ENCODE measurements at regions not wholly inside any gene's neighbourhood (a gene's known extent, or its start where the extent isn't known, plus 50 kb on each side); places are given as distances from the start of the nearest gene placed in this dataset.
"Not testable (repeated sequence)": the region's sequence is repeated elsewhere in the genome, so short reads cannot be mapped to it uniquely, and the experiment has no call there.

DNA sequence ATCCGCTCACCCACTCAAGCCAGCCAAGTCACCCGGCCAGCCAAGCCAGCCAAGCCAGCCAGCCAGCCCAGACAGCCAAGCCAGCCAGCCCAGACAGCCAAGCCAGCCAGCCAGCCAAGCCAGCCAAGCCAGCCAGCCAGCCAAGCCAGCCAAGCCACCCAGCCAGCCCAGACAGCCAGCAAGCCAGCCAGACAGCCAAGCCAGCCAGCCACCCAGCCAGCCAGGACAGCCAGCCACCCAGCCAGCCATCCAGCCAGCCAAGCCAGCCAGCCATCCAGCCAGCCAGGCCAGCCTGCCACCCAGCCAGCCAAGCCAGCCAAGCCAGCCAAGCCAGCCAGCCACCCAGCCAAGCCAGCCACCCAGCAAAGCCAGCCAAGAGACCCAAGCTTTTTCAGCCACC is 316.8 kb upstream of the PLGLB2 start:
- H4K20me1 ChIP-seq (ENCODE audit: insufficient read depth, low read length); POLR2A ChIA-PET; DNase-seq (ENCODE audit: low spot score); CTCF ChIA-PET (ENCODE audit: low intra/inter-chr PET ratio, low total read pairs); intact Hi-C loops (cut with micrococcal nuclease; ENCODE audit: unreplicated experiment); H3K27ac ChIP-seq (ENCODE audit: extremely low read length, insufficient read depth, low read length); BruUV-seq (replicated peaks); H3K27me3 ChIP-seq (ENCODE audit: control insufficient read depth in 1 of 2, insufficient read depth in 2 of 2, low read length in 2 of 2); H3K9me3 ChIP-seq (ENCODE audit: low read length); H3K4me3 ChIP-seq (replicated peaks in 1 of 3; ENCODE audit: insufficient read depth in 1 of 3, low read depth in 2 of 3, low read length in 3 of 3); H3K4me2 ChIP-seq (ENCODE audit: low read depth, low read length); in situ Hi-C loops (cut with HindIII; ENCODE audit: extremely low pct_ligation_motif_present, low pct_unique_long_range_greater_than_20kb); H3K4me1 ChIP-seq (ENCODE audit: insufficient read depth, low read length); H3K9ac ChIP-seq (ENCODE audit: insufficient read depth, low read depth, low read length); FAIRE-seq; H2AFZ ChIP-seq (ENCODE audit: low read length); H3K79me2 ChIP-seq (ENCODE audit: insufficient read depth, low read length); H3K36me3 ChIP-seq (replicated peaks in 1 of 2; ENCODE audit: control insufficient read depth in 1 of 2, insufficient read depth in 2 of 2, low read length in 2 of 2); ATAC-seq: not testable (repeated sequence)
- no CpG with 5 or more reads among the region's 2 CpGs for WGBS (ENCODE audit: low lambda C conversion rate)

DNA sequence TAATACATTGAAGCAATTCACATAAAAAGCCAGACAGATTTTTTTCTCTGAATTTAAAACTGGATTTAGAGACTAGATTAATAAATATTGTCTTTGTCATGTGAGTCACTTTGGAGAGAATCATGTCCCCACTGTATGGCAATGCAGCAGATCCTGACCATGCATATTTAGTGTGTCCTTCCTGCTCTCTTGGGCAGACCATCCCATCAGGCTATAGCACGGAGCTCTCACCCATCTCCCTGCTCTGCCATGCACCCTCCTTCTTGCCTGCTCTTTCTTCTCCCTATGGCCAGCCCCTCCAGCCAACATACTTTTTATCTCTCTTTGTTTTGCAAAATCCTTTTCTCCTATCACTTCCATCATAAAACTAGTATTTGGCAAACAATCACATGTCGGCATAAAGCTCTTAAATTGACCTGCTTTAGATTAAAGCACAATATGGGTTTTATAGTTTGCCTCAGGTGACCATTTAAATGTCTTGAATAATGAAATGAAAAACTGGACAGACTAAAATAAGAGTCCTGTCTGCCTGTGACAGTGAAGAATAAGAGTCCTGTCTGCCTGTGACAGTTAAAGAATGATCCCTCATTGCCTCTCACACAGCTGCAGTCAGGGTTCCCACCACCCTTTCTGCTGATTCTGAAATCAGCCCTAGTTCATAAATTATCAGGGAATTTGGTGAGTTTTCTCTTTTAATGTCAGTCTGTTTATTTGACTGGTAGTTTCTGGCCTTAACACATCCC is 315.0 kb upstream of the PLGLB2 start:
- in situ Hi-C loops (cut with HindIII; ENCODE audit: extremely low pct_ligation_motif_present, low pct_unique_long_range_greater_than_20kb); intact Hi-C loops (cut with micrococcal nuclease; ENCODE audit: unreplicated experiment); CTCF ChIA-PET (ENCODE audit: low intra/inter-chr PET ratio, low total read pairs); FAIRE-seq; H3K4me2 ChIP-seq (ENCODE audit: low read depth, low read length); H3K36me3 ChIP-seq (replicated peaks in 1 of 2; ENCODE audit: control insufficient read depth in 1 of 2, insufficient read depth in 2 of 2, low read length in 2 of 2); H2AFZ ChIP-seq (ENCODE audit: low read length); H4K20me1 ChIP-seq (ENCODE audit: insufficient read depth, low read length); H3K9me3 ChIP-seq (ENCODE audit: low read length); POLR2A ChIA-PET; H3K4me1 ChIP-seq (ENCODE audit: insufficient read depth, low read length); H3K27ac ChIP-seq (ENCODE audit: extremely low read length, insufficient read depth, low read length); H3K79me2 ChIP-seq (ENCODE audit: insufficient read depth, low read length); BruUV-seq (replicated peaks); H3K27me3 ChIP-seq (ENCODE audit: control insufficient read depth in 1 of 2, insufficient read depth in 2 of 2, low read length in 2 of 2); H3K4me3 ChIP-seq (replicated peaks in 1 of 3; ENCODE audit: insufficient read depth in 1 of 3, low read depth in 2 of 3, low read length in 3 of 3); DNase-seq (ENCODE audit: low spot score); ATAC-seq; H3K9ac ChIP-seq (ENCODE audit: insufficient read depth, low read depth, low read length): not testable (repeated sequence)
- WGBS (ENCODE audit: low lambda C conversion rate): 2% methylated on average over 1 of the region's 2 CpGs

DNA sequence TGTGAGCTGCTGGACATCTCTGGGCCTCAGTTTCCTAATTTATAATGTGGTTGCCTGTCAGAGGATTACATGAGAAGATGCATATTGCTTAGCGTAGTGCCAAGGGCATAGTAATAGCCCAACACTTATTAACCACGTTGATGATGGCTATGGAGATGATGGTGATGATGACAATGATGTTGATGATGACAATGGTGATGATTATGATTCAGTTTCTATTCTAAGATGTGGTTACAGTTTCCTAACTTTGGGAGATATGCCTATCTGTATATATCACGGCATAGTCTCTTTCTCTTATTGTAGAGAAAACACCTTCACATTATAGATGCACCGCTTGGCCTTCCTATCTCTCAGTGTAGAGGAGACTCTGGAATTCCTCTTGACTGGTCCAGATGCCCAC is 311.9 kb upstream of the PLGLB2 start:
- WGBS (ENCODE audit: low lambda C conversion rate): 43% methylated on average over 3 of the region's 4 CpGs
- BruUV-seq (replicated peaks): not testable (repeated sequence)

DNA sequence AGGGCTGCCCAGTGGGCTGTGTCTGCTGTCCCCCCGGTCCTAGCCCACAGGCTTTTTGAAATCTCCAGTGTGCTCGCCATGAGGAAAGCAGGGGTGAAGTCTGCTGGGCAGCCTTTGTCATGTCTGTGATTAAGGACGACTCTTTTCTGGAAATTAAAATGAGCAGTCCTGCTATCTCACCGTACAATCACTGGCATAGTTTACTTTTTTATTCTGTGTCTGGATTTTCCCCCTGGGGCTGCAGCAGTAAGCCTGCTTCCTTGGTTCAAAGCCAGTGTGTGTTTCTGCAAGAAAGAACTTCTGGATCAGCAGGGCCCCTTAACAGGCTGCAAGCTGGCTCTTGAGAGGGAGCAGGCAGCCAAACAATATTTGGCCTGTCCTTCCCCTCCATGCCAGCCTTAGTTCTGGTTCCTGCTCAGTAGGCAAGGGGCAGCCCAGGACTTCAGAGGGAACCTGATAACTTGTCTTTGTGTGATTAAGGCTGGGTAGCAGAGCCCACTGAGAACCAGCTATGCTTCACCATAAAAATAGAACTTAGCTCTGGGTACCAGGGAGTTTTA is 310.1 kb upstream of the PLGLB2 start:
- not testable (repeated sequence) for H3K27ac ChIP-seq (ENCODE audit: extremely low read length, insufficient read depth, low read length); H3K9ac ChIP-seq (ENCODE audit: insufficient read depth, low read depth, low read length)

More for the DNA sequence above, 311.9 kb upstream of the PLGLB2 start:
- ATAC-seq; H3K27ac ChIP-seq (ENCODE audit: extremely low read length, insufficient read depth, low read length); H4K20me1 ChIP-seq (ENCODE audit: insufficient read depth, low read length); H3K79me2 ChIP-seq (ENCODE audit: insufficient read depth, low read length); H3K9ac ChIP-seq (ENCODE audit: insufficient read depth, low read depth, low read length); H2AFZ ChIP-seq (ENCODE audit: low read length); H3K4me2 ChIP-seq (ENCODE audit: low read depth, low read length); H3K36me3 ChIP-seq (replicated peaks in 1 of 2; ENCODE audit: control insufficient read depth in 1 of 2, insufficient read depth in 2 of 2, low read length in 2 of 2); H3K27me3 ChIP-seq (ENCODE audit: control insufficient read depth in 1 of 2, insufficient read depth in 2 of 2, low read length in 2 of 2); CTCF ChIA-PET (ENCODE audit: low intra/inter-chr PET ratio, low total read pairs); H3K9me3 ChIP-seq (ENCODE audit: low read length); H3K4me1 ChIP-seq (ENCODE audit: insufficient read depth, low read length); FAIRE-seq; in situ Hi-C loops (cut with HindIII; ENCODE audit: extremely low pct_ligation_motif_present, low pct_unique_long_range_greater_than_20kb); POLR2A ChIA-PET; H3K4me3 ChIP-seq (replicated peaks in 1 of 3; ENCODE audit: insufficient read depth in 1 of 3, low read depth in 2 of 3, low read length in 3 of 3); DNase-seq (ENCODE audit: low spot score); intact Hi-C loops (cut with micrococcal nuclease; ENCODE audit: unreplicated experiment): not testable (repeated sequence)

More for the DNA sequence above, 310.1 kb upstream of the PLGLB2 start:
- H3K27me3 ChIP-seq (ENCODE audit: control insufficient read depth in 1 of 2, insufficient read depth in 2 of 2, low read length in 2 of 2); H3K79me2 ChIP-seq (ENCODE audit: insufficient read depth, low read length); ATAC-seq; H2AFZ ChIP-seq (ENCODE audit: low read length); H3K4me3 ChIP-seq (replicated peaks in 1 of 3; ENCODE audit: insufficient read depth in 1 of 3, low read depth in 2 of 3, low read length in 3 of 3); POLR2A ChIA-PET; DNase-seq (ENCODE audit: low spot score); H3K9me3 ChIP-seq (ENCODE audit: low read length); CTCF ChIA-PET (ENCODE audit: low intra/inter-chr PET ratio, low total read pairs); BruUV-seq (replicated peaks); intact Hi-C loops (cut with micrococcal nuclease; ENCODE audit: unreplicated experiment); FAIRE-seq; H3K36me3 ChIP-seq (replicated peaks in 1 of 2; ENCODE audit: control insufficient read depth in 1 of 2, insufficient read depth in 2 of 2, low read length in 2 of 2); H3K4me1 ChIP-seq (ENCODE audit: insufficient read depth, low read length); H4K20me1 ChIP-seq (ENCODE audit: insufficient read depth, low read length); in situ Hi-C loops (cut with HindIII; ENCODE audit: extremely low pct_ligation_motif_present, low pct_unique_long_range_greater_than_20kb); H3K4me2 ChIP-seq (ENCODE audit: low read depth, low read length): not testable (repeated sequence)
- 10% methylated on average over 2 of the region's 4 CpGs for WGBS (ENCODE audit: low lambda C conversion rate)
